ENCODE measurements at regions not wholly inside any gene's neighbourhood (a gene's known extent, or its start where the extent isn't known, plus 50 kb on each side); places are given as distances from the start of the nearest gene placed in this dataset.

DNA sequence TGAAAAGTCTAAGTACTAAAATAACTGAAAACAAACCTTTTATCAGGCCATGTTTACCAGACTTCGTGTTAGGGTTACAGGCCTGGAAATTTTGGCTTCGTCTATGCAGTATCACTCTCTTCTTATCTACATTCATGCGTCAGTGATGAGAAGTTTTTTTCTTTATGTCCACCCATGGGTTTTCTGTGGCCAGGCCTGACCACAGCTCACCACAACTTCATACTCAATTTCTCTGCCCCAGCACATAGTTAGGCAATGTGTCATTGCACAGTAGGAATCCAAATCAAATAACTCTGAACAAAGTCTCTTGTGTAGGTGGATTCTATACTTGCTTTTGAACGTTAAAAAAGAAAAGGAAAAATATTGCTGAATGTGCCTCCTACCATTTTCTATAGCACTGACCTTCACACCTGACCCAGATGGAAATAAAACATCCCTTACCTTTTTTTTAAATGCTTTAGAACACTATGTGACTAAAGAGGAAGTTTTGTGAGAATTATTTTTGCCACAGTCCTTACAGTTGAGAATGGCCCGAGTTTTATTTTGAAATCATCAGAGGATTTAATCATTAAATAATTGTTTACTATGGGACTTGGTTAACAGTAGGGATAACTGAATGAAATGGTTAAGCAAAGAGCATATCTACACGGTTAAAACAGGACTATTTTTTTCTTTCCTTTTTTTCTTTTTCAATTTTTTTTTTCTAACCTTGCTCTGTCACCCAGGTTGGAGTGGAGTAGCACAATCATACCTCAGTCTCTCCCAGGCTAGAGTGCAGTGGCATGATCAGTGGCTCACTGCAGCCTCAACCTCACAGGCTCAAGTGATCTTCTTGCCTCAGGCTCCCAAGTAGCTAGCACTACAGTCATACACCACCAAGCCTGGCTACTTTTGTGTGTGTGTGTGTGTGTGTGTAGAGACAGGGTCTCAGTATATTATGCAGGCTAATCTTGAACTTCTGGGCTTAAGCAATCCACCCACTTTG lies 1247.0 kb upstream of the ACO1 start:
- Histone ChIP-seq H3K4me3 (ENCODE audit: low read depth in 2 of 2, low read length in 2 of 2) (no peak overlapping the region), H3K36me3 (ENCODE audit: control insufficient read depth, insufficient read depth, low read length) (no peaks in the 10 kb centered on the region), H3K27me3 (ENCODE audit: control insufficient read depth, insufficient read depth, low read length) (no peaks in the 10 kb centered on the region), H3K27ac (ENCODE audit: low read length) (no peak overlapping the region), H3K4me1 (ENCODE audit: control insufficient read depth, insufficient read depth, low read length) (no peaks in the 10 kb centered on the region), H3K9me3 (ENCODE audit: control insufficient read depth, insufficient read depth, low read depth, low read length) (no peaks in the 10 kb centered on the region; the same call in 1 of the 2 replicates)
- in situ Hi-C loops (cut with HindIII; ENCODE audit: low pct_unique_long_range_greater_than_20kb, low sequenced_read_pairs): no loop called here
- no peak for DNase-seq (ENCODE audit: low read depth, low spot score)
- no peak for TF ChIP-seq REST (IDR thresholded peaks at IDR 0.05; ENCODE audit: insufficient read depth in 1 of 2, low read depth in 2 of 2, low read length in 1 of 2)
- no peak for TF ChIP-seq TCF7L2 (IDR thresholded peaks at IDR 0.05; ENCODE audit: low read depth, low read length)
- TF ChIP-seq CTCF (IDR thresholded peaks at IDR 0.05): no peak
- TF ChIP-seq SIN3A (IDR thresholded peaks at IDR 0.05; ENCODE audit: borderline replicate concordance, insufficient read depth, low read depth, low read length): no peak
- TF ChIP-seq POLR2AphosphoS5 (IDR thresholded peaks at IDR 0.05; ENCODE audit: low read depth, low read length): no peak
- intact Hi-C loops (cut with micrococcal nuclease; ENCODE audit: unreplicated experiment): no loop called here
- peak; percentile 93 for ATAC-seq
- BruUV-seq (replicated peaks): no TSS peak
- ChIA-PET POLR2A (no interaction called here), CTCF (no interaction called here)

- CTCF ChIA-PET: no interaction called here
- DNase-seq (ENCODE audit: low read depth, low spot score): no peak
Measured at GRCh38 chr9:31140316-31140715, 1244.1 kb upstream of the ACO1 start.

More at GRCh38 chr9:31140316-31140715, 1244.1 kb upstream of the ACO1 start:
- in situ Hi-C loops (cut with HindIII; ENCODE audit: low pct_unique_long_range_greater_than_20kb, low sequenced_read_pairs): no loop called here
- no peak for ATAC-seq
- Histone ChIP-seq H3K27ac (ENCODE audit: low read length) (no peak overlapping the region), H3K4me3 (ENCODE audit: low read depth in 2 of 2, low read length in 2 of 2) (no peak overlapping the region), H3K27me3 (ENCODE audit: control insufficient read depth, insufficient read depth, low read length) (no peaks in the 10 kb centered on the region), H3K36me3 (ENCODE audit: control insufficient read depth, insufficient read depth, low read length) (no peaks in the 10 kb centered on the region), H3K9me3 (ENCODE audit: control insufficient read depth, insufficient read depth, low read depth, low read length) (no peaks in the 10 kb centered on the region; the same call in 1 of the 2 replicates), H3K4me1 (ENCODE audit: control insufficient read depth, insufficient read depth, low read length) (no peaks in the 10 kb centered on the region)
- intact Hi-C loops (cut with micrococcal nuclease; ENCODE audit: unreplicated experiment): no loop called here
- no TSS peak for BruUV-seq (replicated peaks)
- TF ChIP-seq SIN3A (IDR thresholded peaks at IDR 0.05; ENCODE audit: borderline replicate concordance, insufficient read depth, low read depth, low read length): no peak
- TF ChIP-seq REST (IDR thresholded peaks at IDR 0.05; ENCODE audit: insufficient read depth in 1 of 2, low read depth in 2 of 2, low read length in 1 of 2): no peak
- no peak for TF ChIP-seq POLR2AphosphoS5 (IDR thresholded peaks at IDR 0.05; ENCODE audit: low read depth, low read length)
- peak; percentile 38; the same call in 1 of the 2 replicates for TF ChIP-seq CTCF (IDR thresholded peaks at IDR 0.05)
- POLR2A ChIA-PET: no interaction called here
